ENCODE measurements at regions not wholly inside any gene's neighbourhood (a gene's known extent, or its start where the extent isn't known, plus 50 kb on each side); places are given as distances from the start of the nearest gene placed in this dataset.

- DNase-seq: no peak
Measured at GRCh38 chr21:15557925-15558324, 171.9 kb upstream of the USP25 start.

- no peak for DNase-seq
Measured at GRCh38 chr21:15558884-15559283, 170.9 kb upstream of the USP25 start.

- DNase-seq: no peak
Measured at GRCh38 chr21:15559660-15560059, 170.1 kb upstream of the USP25 start.

- DNase-seq: no peak
Measured at GRCh38 chr21:15560383-15561056, 169.3 kb upstream of the USP25 start.

- DNase-seq: no peak
Measured at GRCh38 chr21:15562748-15563147, 167.0 kb upstream of the USP25 start.

GRCh38 chr21:15564907-15565306 is 164.9 kb upstream of the USP25 start:
- DNase-seq: no peak

- DNase-seq: no peak
Measured at GRCh38 chr21:15566703-15567102, 163.1 kb upstream of the USP25 start.

GRCh38 chr21:15567191-15567590 is 162.6 kb upstream of the USP25 start:
- no peak for DNase-seq

GRCh38 chr21:15568516-15568915 is 161.3 kb upstream of the USP25 start:
- no peak for DNase-seq

- no peak for DNase-seq
Measured at GRCh38 chr21:15586752-15587427, 142.9 kb upstream of the USP25 start.

GRCh38 chr21:15592271-15592860 is 137.4 kb upstream of the USP25 start:
- peak; percentile 10 for DNase-seq

GRCh38 chr21:15592957-15593356 is 136.8 kb upstream of the USP25 start:
- DNase-seq: no peak

GRCh38 chr21:15601390-15601789 is 128.4 kb upstream of the USP25 start:
- DNase-seq: no peak

GRCh38 chr21:15604413-15604812 is 125.4 kb upstream of the USP25 start:
- DNase-seq: no peak

GRCh38 chr21:15614766-15615165 is 115.0 kb upstream of the USP25 start:
- no peak for DNase-seq

- no peak for DNase-seq
Measured at GRCh38 chr21:15616864-15617574, 112.8 kb upstream of the USP25 start.

GRCh38 chr21:15617964-15618363 is 111.8 kb upstream of the USP25 start:
- DNase-seq: no peak

GRCh38 chr21:15620892-15621291 is 108.9 kb upstream of the USP25 start:
- DNase-seq: no peak

GRCh38 chr21:15624646-15625045 is 105.1 kb upstream of the USP25 start:
- DNase-seq: no peak

GRCh38 chr21:15625363-15625762 is 104.4 kb upstream of the USP25 start:
- no peak for DNase-seq

GRCh38 chr21:15626031-15626430 is 103.8 kb upstream of the USP25 start:
- no peak for DNase-seq

GRCh38 chr21:15627011-15627410 is 102.8 kb upstream of the USP25 start:
- no peak for DNase-seq

GRCh38 chr21:15627823-15628222 is 102.0 kb upstream of the USP25 start:
- DNase-seq: no peak

- DNase-seq: no peak
Measured at GRCh38 chr21:15631342-15631741, 98.4 kb upstream of the USP25 start.
